NB4 (cell line): ENCODE measurements at regions not wholly inside any gene's neighbourhood (a gene's known extent, or its start where the extent isn't known, plus 50 kb on each side); places are given as distances from the start of the nearest gene placed in this dataset.

Experiments used
- DNase-seq: peaks from one replicate; pipeline ENCODE4 v3.0.0; 2010; ENCODE audit warnings: low read depth
- H3K4me3 ChIP-seq: one replicate; pipeline ENCODE4 v1.5.1; 2011; ENCODE audit warnings: mild to moderate bottlenecking, low read depth, low read length, moderate library complexity
- MYC ChIP-seq: IDR thresholded peaks from 2 replicates; pipeline ENCODE4 v1.6.1; 2011; ENCODE audit warnings: low read depth, low read length
- POLR2A ChIP-seq: IDR thresholded peaks from 2 replicates; pipeline ENCODE4 v1.6.1; 2011; ENCODE audit warnings: mild to moderate bottlenecking; ENCODE audit not compliant: insufficient read length; ENCODE audit errors: extremely low read depth
- TF ChIP-seq, protein P1 (sequence below): IDR thresholded peaks from one replicate; pipeline ENCODE4 v1.5.1; 2012; ENCODE audit warnings: low read depth, low read length
- TF ChIP-seq, protein P2 (sequence below): IDR thresholded peaks from 2 replicates; pipeline ENCODE4 v1.6.1; 2011; ENCODE audit warnings: low read depth, low read length

DNA sequence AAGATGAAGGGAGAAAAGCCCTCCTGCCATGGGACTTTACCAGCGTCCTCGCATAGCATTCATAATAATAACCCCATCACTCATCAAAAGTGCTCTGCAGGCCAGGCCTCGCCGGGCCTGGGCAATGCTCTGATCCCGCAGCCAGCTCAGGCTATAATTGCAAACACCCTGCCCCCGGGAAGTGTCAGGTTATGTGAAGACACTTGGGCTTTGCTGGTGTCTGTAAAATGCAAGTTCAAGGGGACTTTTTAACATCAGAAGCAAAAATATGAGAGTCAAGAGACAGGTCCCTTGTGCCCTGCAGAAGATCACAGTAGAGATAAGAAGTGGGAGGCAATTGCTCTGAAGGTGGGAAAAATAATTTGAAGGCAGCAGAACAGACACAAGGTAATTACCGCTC is 381.0 kb downstream of the MAFB start:
- no peak for DNase-seq
- TF ChIP-seq, protein P1, sequence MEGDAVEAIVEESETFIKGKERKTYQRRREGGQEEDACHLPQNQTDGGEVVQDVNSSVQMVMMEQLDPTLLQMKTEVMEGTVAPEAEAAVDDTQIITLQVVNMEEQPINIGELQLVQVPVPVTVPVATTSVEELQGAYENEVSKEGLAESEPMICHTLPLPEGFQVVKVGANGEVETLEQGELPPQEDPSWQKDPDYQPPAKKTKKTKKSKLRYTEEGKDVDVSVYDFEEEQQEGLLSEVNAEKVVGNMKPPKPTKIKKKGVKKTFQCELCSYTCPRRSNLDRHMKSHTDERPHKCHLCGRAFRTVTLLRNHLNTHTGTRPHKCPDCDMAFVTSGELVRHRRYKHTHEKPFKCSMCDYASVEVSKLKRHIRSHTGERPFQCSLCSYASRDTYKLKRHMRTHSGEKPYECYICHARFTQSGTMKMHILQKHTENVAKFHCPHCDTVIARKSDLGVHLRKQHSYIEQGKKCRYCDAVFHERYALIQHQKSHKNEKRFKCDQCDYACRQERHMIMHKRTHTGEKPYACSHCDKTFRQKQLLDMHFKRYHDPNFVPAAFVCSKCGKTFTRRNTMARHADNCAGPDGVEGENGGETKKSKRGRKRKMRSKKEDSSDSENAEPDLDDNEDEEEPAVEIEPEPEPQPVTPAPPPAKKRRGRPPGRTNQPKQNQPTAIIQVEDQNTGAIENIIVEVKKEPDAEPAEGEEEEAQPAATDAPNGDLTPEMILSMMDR = no peak
- TF ChIP-seq, protein P2, sequence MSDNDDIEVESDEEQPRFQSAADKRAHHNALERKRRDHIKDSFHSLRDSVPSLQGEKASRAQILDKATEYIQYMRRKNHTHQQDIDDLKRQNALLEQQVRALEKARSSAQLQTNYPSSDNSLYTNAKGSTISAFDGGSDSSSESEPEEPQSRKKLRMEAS = no peak
- TF ChIP-seq POLR2A (no peak), MYC (no peak)
- H3K4me3 ChIP-seq = no peak overlapping the region

DNA sequence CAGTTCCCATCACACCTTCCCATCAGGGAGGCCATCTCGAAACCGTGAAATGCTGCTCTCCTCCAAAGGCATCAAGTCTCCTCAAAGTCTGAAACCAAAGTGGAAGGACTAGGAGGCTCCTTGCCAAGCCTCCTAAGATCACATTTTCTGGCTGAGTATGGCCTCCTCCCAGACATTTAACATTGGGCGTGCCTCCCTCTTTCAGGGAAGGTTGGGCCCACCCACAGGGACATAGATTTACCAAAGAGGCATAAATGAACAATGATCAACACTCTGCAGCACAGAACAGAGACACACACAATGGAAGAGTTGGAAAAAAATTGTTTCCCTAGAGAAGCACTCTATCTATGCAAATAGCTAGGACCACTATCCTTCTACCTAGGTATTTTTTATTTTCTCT is 381.8 kb downstream of the MAFB start:
- no peak for DNase-seq
- TF ChIP-seq, protein P1 = no peak

DNA sequence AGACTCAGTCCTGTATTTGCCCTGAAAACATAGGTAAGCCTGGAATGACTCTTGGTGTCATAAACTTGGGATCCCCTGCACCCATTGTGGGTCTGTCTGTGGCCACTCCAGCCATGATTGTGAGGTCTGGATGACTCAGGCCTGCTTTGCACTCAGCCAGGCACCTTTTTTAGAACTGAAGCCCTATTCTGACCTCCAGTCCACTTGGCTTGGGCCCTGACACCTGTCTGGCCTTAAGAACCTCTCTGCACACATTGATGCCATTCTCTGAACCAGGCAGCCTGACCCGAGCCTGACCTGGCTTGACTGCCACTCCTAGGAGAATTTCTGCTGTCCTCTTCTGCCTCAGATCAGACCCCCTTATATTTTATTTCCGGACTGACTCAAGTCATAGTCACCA is 383.7 kb downstream of the MAFB start:
- no peak for DNase-seq
- H3K4me3 ChIP-seq = no peak overlapping the region
- TF ChIP-seq, protein P2 = no peak
- no peak for TF ChIP-seq POLR2A
- TF ChIP-seq, protein P1 = no peak
- no peak for TF ChIP-seq MYC

More for the DNA sequence above, 381.8 kb downstream of the MAFB start:
- H3K4me3 ChIP-seq = no peak overlapping the region

DNA sequence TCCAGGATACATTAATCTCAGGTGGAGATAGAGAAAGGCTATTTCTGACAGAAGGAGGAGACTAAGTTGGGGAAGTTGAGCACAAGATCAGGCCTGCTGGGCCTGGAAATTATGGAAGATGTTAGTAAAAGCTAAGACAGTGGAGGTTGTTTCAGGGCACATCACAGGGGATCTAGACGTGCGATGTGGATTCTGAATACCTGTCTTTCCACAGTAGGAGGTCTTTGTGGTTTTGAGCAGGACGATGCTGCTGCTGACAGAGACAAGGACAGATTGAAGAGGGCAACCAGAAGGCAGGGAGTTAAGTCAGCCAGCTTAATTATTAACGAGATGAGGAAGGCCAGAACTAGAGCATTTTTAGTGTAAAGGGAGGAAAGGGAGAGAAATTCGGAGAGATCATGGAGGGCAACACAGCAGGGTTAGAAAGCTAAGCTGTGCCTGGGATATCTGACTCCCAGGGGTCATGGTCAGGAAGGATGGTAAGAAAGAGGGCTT is 384.9 kb downstream of the MAFB start:
- TF ChIP-seq, protein P1 = no peak
- TF ChIP-seq, protein P2 = no peak
- TF ChIP-seq POLR2A (no peak), MYC (no peak)
- H3K4me3 ChIP-seq = no peak overlapping the region
- no peak for DNase-seq

DNA sequence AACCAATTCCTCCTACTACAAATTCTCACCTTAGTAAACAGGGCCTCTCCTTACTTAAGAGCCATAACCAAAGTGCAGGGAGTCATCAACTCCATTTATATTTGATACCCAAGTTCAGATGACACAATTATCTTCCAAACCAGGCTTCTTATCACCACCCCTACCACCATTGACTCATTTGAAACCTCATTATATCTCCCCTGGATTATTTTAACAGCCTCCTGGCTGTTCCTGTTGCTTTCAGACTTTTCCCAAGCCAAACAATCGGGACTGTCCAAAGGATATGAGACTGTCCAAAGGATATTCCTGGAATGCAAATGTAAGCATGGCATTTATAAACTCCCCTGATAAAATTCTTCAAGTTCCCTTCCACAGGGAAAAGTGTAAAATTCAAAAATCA is 394.3 kb downstream of the MAFB start:
- DNase-seq = no peak
- TF ChIP-seq, protein P1 = no peak
- no peak for TF ChIP-seq MYC
- TF ChIP-seq POLR2A = no peak
- TF ChIP-seq, protein P2 = no peak

DNA sequence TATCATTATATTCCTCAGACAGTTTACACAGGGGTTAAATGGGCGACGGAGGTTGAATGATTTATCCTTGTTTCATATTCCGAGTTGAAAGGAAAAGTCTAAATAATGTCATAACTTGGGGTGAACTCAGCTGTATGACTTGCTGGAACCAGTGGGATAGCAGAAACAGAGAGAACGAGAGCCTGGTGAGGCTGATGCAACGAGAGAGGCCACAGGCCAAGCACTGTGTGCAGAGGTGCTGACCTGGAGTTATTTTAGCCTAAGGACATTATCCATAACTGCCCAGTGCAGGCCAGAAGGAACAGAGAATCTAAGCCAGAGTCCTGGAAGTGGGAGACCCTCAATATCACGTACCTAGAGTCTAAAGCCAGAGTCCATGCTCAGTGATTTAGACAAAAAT is 394.9 kb downstream of the MAFB start:
- TF ChIP-seq, protein P1 = no peak
- TF ChIP-seq, protein P2 = no peak
- TF ChIP-seq MYC (no peak), POLR2A (no peak)
- H3K4me3 ChIP-seq = no peak overlapping the region
- no peak for DNase-seq

More for the DNA sequence above, 394.3 kb downstream of the MAFB start:
- H3K4me3 ChIP-seq = no peak overlapping the region
